ENCODE measurements at regions not wholly inside any gene's neighbourhood (a gene's known extent, or its start where the extent isn't known, plus 50 kb on each side); places are given as distances from the start of the nearest gene placed in this dataset.

DNA sequence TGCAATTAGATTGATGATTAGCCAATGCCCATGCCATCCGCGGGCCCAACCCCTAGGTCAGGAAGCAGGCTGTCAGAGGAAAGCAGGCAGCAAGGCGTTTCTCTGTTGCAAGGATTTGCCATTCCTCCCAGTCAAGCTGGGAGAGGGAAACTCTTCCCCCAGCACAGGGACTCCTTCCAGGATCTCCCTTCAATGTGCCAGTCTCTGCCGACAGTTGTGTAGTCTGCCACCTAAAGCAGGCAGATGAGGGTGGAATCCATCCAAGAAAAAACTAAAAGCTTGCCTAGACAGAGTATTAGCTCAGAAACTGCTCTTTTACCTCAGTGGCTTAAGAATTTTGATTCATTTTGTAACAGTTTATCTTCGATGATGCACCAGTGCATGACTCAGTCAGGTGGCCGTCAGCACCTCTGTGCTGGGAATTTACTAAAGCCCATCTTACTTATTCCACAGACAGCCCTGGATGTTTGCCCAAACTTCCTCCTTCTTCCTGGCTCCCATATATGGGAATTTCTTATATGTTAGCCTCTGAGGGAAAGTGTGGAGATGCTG, 501.5 kb upstream of the THBS1 start (continued):
- peak; percentile 41; the same call in 1 of the 2 replicates for TF ChIP-seq RXRA (IDR thresholded peaks at IDR 0.05; ENCODE audit: borderline replicate concordance, low read depth)
- TF ChIP-seq CHD2 (IDR thresholded peaks at IDR 0.05; ENCODE audit: low read length, partially characterized antibody), result no peak
- TF ChIP-seq FOXM1 (IDR thresholded peaks at IDR 0.05; ENCODE audit: low read depth), result peak; percentile 44; the same call in 1 of the 2 replicates
- TF ChIP-seq FOXJ3 (CRISPR knock-in tag; IDR thresholded peaks at IDR 0.05), result no peak
- TF ChIP-seq, protein P1, sequence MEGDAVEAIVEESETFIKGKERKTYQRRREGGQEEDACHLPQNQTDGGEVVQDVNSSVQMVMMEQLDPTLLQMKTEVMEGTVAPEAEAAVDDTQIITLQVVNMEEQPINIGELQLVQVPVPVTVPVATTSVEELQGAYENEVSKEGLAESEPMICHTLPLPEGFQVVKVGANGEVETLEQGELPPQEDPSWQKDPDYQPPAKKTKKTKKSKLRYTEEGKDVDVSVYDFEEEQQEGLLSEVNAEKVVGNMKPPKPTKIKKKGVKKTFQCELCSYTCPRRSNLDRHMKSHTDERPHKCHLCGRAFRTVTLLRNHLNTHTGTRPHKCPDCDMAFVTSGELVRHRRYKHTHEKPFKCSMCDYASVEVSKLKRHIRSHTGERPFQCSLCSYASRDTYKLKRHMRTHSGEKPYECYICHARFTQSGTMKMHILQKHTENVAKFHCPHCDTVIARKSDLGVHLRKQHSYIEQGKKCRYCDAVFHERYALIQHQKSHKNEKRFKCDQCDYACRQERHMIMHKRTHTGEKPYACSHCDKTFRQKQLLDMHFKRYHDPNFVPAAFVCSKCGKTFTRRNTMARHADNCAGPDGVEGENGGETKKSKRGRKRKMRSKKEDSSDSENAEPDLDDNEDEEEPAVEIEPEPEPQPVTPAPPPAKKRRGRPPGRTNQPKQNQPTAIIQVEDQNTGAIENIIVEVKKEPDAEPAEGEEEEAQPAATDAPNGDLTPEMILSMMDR (IDR thresholded peaks at IDR 0.05), result no peak
- TF ChIP-seq SMC3 (IDR thresholded peaks at IDR 0.05; ENCODE audit: low read depth, low read length), result no peak
- no peak for TF ChIP-seq SIN3A (IDR thresholded peaks at IDR 0.05; ENCODE audit: borderline replicate concordance, low read depth, low read length)
- TF ChIP-seq PBX3 (IDR thresholded peaks at IDR 0.05), result peak; percentile 80
- no peak for TF ChIP-seq YY1 (IDR thresholded peaks at IDR 0.05; ENCODE audit: low read depth)
- peak in 1 of 2 experiments; percentile 81; a peak in 2 of 4 replicates for TF ChIP-seq EP300 (IDR thresholded peaks at IDR 0.05; ENCODE audit: borderline replicate concordance in 1 of 2, low read depth in 1 of 2, low read length in 1 of 2)
- TF ChIP-seq RAD21 (IDR thresholded peaks at IDR 0.05; ENCODE audit: low read length), result no peak
- peak; percentile 73 for TF ChIP-seq TCF12 (IDR thresholded peaks at IDR 0.05)
- no peak for TF ChIP-seq GATA2 (CRISPR knock-in tag; IDR thresholded peaks at IDR 0.05)
- no peak for TF ChIP-seq GABPA (IDR thresholded peaks at IDR 0.05; ENCODE audit: low read depth)
- TF ChIP-seq RFX5 (IDR thresholded peaks at IDR 0.05; ENCODE audit: low read length), result no peak
- peak; percentile 42; the same call in 1 of the 2 replicates for TF ChIP-seq ELF1 (IDR thresholded peaks at IDR 0.05)

DNA sequence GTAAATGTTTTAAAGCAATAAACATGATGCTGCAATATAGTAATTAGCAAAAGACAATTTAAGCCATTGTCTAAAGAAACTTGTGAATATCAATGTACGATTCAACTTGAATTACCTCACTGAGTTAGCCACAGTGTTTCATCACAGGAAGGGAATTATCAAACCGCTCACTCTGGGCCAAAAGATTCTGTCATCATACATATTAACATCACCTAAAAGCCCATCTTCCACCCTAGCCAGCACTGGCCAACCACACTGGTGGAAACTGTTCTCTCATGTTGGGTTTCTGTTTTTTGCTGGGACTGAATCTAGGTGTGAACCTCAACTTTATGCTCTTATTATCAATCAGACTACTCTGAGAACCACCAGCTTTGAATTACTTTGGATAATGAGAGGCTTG, 497.7 kb upstream of the THBS1 start:
- Histone ChIP-seq H3K79me2 (ENCODE audit: insufficient read depth) (no peaks in the 10 kb centered on the region), H3K27ac (ENCODE audit: low read depth in 2 of 2, low read length in 1 of 2) (no peak overlapping the region), H3K9me3 (no peaks in the 10 kb centered on the region), H3K36me3 (replicated peaks in 1 of 2; ENCODE audit: control insufficient read depth in 1 of 2, insufficient read depth in 2 of 2, low read length in 1 of 2) (no peaks in the 10 kb centered on the region), H3K27me3 (ENCODE audit: insufficient read depth) (no peaks in the 10 kb centered on the region), H3K9me2 (no peaks in the 10 kb centered on the region), H2AFZ (ENCODE audit: low read depth) (no peak overlapping the region), H3F3A (replicated peaks; ENCODE audit: insufficient read depth) (peaks cover 10% of the 10 kb centered on the region), H3K4me3 (ENCODE audit: low read depth in 2 of 2, low read length in 1 of 2) (no peak overlapping the region), H4K20me1 (ENCODE audit: insufficient read depth) (no peaks in the 10 kb centered on the region), H3K4me1 (ENCODE audit: control insufficient read depth in 1 of 2, insufficient read depth in 2 of 2, low read depth in 1 of 2, low read length in 1 of 2) (peaks cover 10 to 23% of the 10 kb centered on the region in 2 experiments; a peak in 3 of 4 replicates), H3K9ac (no peak overlapping the region), H3K4me2 (no peak overlapping the region)
- 98% methylated on average over 2 of the region's 2 CpGs for WGBS (ENCODE audit: low lambda C conversion rate)
- no peak for DNase-seq
- CTCF ChIA-PET, result no interaction called here
- POLR2A ChIA-PET, result no interaction called here
- TF ChIP-seq GABPA (IDR thresholded peaks at IDR 0.05; ENCODE audit: low read depth), result no peak
- TF ChIP-seq NRF1 (IDR thresholded peaks at IDR 0.05; ENCODE audit: low read depth, low read length), result no peak
- TF ChIP-seq MEF2A (IDR thresholded peaks at IDR 0.05; ENCODE audit: borderline replicate concordance, low read depth), result no peak
- TF ChIP-seq FOXM1 (IDR thresholded peaks at IDR 0.05; ENCODE audit: low read depth), result no peak
- no peak for TF ChIP-seq SMC3 (IDR thresholded peaks at IDR 0.05; ENCODE audit: low read depth, low read length)
- TF ChIP-seq, protein P2, sequence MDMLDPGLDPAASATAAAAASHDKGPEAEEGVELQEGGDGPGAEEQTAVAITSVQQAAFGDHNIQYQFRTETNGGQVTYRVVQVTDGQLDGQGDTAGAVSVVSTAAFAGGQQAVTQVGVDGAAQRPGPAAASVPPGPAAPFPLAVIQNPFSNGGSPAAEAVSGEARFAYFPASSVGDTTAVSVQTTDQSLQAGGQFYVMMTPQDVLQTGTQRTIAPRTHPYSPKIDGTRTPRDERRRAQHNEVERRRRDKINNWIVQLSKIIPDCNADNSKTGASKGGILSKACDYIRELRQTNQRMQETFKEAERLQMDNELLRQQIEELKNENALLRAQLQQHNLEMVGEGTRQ (IDR thresholded peaks at IDR 0.05; ENCODE audit: borderline replicate concordance, low read depth, low read length), result no peak
- TF ChIP-seq CHD2 (IDR thresholded peaks at IDR 0.05; ENCODE audit: low read length, partially characterized antibody), result no peak
- TF ChIP-seq IRF3 (IDR thresholded peaks at IDR 0.05; ENCODE audit: low read depth, low read length), result no peak
- TF ChIP-seq, protein P3, sequence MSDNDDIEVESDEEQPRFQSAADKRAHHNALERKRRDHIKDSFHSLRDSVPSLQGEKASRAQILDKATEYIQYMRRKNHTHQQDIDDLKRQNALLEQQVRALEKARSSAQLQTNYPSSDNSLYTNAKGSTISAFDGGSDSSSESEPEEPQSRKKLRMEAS (IDR thresholded peaks at IDR 0.05; ENCODE audit: low read depth), result no peak
- TF ChIP-seq PBX3 (IDR thresholded peaks at IDR 0.05), result no peak
- TF ChIP-seq ZBTB33 (IDR thresholded peaks at IDR 0.05; ENCODE audit: borderline replicate concordance, low read depth), result no peak
- no peak for TF ChIP-seq ELF1 (IDR thresholded peaks at IDR 0.05)
- TF ChIP-seq NFIC (IDR thresholded peaks at IDR 0.05; ENCODE audit: borderline replicate concordance), result no peak

Measured in SK-N-SH (cell line).